Endometrial microvascular endothelial cells (primary cell): ENCODE measurements at regions not wholly inside any gene's neighbourhood (a gene's known extent, or its start where the extent isn't known, plus 50 kb on each side); places are given as distances from the start of the nearest gene placed in this dataset.
"Not testable (repeated sequence)": the region's sequence is repeated elsewhere in the genome, so short reads cannot be mapped to it uniquely, and the experiment has no call there.

Source experiments
- in situ Hi-C: cut with HindIII; loops from 2 replicates; pipeline ENCODE4 v1.10.0; 2017; ENCODE audit warnings: low sequenced_read_pairs, low pct_unique_long_range_greater_than_20kb; ENCODE audit errors: inconsistent ontology term

GRCh38 chr16:86836503-86837129 lies 258.3 kb downstream of the FOXL1 start:
- in situ Hi-C loops: no loop called here

GRCh38 chr16:86843812-86844211 lies 265.5 kb downstream of the FOXL1 start:
- in situ Hi-C loops: no loop called here

DNA sequence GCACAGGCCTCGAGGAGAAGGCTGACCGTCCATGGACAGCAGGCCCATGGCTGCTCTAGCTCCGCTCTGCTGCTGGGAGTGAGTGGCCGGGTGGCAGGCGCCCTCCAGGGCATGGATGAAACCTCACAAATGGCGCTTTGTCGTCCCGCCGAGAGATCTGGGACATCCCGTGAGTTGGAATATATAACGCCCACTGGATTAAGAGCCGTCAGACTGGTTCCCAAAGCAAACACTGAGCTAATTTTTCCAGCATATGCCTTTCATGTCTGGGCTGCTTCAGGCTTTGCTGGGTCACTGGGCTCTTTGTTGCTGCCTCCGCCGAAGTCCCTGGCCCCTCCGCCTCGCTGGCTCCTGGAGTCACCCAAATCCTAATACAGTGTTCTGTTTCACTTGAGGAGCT lies 266.3 kb downstream of the FOXL1 start:
- in situ Hi-C loops: no loop called here

DNA sequence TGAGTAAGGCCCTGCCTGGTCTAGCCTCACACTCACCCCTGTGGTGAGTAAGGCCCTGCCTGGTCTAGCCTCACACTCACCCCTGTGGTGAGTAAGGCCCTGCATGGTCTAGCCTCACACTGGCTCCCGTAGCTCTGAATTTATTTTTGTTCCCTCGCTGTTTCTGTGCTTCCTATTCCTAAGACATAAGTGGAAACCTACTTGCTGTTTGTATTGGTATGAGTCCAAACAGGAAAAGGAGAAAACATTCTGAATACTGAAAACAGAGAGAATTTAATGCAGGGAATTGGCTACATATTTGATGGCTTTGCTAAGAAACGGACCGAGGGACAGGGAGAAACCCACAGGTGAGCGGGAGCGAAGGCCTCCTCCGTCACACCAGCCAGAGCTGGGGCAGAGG lies 267.8 kb downstream of the FOXL1 start:
- in situ Hi-C loops: no loop called here

GRCh38 chr16:86848821-86849220 lies 270.5 kb downstream of the FOXL1 start:
- in situ Hi-C loops: no loop called here

GRCh38 chr16:86850670-86851069 lies 272.3 kb downstream of the FOXL1 start:
- in situ Hi-C loops: no loop called here

DNA sequence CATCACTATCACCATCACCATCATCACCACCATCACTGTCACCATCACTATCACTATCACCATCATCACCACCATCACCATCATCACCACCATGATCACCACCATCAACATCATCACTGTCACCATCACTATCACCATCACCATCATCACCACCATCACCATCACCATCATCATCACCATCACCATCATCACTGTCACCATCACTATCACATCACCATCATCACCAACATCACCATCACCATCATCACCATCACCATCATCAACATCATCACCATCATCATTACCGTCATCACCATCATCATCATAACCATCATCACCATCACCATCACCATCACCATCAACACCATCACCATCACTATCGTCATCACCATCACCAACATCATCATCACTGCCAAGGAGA lies 273.8 kb downstream of the FOXL1 start:
- in situ Hi-C loops: no loop called here

DNA sequence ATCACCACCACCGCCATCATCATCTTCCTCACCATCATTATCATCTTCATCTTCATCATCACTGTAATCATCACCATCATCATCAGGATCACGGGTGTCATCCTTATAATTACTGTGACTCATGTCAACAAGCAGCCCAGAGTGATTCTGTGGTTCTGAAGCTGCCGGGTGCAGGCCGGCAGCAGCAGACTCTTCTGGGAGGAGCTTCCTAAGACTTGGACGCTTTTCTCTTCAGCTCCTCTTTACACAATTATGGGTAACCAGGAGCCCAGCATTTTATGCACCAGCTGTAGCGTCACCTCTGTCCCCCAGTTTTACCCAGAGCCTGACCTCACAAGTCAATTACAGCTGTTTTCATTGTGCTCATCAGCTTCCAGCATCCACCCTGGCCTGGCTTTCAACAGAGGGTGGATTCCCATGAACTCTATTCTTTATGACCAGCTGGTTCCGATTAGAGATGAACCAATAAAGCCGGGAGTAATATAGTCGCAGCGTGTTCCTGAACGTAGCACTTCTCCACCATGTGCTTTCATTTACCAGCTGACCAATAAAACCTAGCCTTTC lies 275.8 kb downstream of the FOXL1 start:
- in situ Hi-C loops: no loop called here

- in situ Hi-C loops: no loop called here
Observed at GRCh38 chr16:86854626-86855294, 276.4 kb downstream of the FOXL1 start.

DNA sequence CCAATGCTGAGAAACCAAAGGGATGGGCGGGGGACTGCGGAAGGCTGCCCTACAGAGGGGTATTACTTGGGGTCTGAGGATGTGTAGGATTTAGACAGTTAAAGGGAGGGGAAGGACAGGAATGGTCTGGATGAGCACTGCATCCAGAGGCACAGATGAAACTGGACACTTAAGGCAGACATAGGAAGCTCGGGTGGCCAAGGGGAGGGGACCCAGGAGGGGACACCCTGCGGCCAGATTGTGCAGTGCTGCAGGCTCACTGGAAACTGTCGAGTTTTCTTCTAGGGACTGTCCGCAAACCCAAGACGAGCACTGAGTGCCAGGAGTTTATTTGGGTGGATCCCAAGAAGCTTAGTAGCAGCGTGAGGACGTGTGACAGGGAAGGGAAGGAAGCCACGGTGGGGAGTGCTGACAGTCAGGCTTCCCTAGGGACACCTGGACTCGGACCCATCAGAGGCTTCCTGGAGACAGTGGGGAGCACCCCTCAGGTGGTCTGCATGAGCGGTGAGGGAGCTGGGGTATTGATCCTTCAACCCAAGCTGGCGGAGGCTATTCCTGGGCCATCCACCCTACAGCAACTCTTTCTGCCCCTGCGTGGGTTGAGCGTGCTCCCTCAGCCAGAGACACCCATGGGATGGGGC lies 278.7 kb downstream of the FOXL1 start:
- in situ Hi-C loops: no loop called here

DNA sequence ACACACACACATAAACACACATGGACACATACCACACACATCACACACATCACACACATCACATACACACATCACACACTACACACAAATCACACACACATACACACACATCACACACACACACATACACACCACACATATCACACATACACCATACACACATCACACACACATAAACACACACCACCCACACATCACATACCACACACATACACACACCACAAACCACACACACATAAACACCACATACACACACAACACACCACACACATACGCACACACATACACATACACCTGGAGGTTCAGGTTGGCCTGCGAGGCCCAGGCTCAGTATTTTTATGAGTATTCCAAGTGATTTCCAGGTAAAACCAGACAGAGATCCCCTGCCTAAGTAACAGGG lies 279.5 kb downstream of the FOXL1 start:
- in situ Hi-C loops: no loop called here

DNA sequence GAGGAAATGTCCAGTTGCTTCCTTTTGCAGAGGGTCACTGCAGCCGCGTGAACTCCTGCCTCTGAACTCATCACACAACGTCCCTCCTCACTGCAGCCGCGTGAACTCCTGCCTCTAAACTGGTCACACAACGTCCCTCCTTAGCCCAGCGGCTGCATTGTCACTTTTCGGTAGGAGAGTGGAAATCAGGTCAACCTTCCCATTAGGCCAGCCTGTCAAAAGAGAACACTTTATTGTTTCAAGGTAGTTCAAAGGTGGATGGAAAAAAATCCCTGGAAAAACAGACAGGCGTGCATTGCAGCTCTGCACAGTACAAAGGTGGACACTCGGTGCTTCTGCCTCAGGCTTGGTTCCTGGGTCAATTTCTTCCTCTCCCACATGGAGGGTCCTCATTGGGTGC lies 280.2 kb downstream of the FOXL1 start:
- in situ Hi-C loops: no loop called here

- in situ Hi-C loops: not testable (repeated sequence)
Observed at GRCh38 chr16:86861270-86861858, 283.0 kb downstream of the FOXL1 start.

GRCh38 chr16:86862595-86863280 lies 284.4 kb downstream of the FOXL1 start:
- in situ Hi-C loops: no loop called here

- in situ Hi-C loops: no loop called here
Observed at GRCh38 chr16:86863609-86864008, 285.3 kb downstream of the FOXL1 start.

DNA sequence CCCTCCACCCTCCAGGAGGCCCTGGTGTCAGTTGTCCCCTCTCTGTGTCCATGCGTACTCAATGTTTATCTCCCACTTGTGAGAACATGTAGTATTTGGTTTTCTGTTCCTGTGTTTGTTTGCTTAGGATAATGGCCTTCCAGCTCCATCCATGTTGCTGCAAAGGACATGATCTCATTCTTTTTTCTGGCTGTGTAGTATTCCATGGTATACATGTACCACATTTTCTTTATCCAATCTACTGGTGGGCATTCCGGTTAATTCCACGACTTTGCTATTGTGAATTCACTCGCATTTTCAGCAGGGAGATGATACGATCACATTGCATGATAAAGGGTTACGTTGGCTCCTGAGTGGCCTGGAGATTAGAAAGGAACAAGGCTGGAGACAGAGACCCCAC lies 286.2 kb downstream of the FOXL1 start:
- in situ Hi-C loops: no loop called here

- in situ Hi-C loops: no loop called here
Observed at GRCh38 chr16:86865851-86866662, 287.7 kb downstream of the FOXL1 start.

DNA sequence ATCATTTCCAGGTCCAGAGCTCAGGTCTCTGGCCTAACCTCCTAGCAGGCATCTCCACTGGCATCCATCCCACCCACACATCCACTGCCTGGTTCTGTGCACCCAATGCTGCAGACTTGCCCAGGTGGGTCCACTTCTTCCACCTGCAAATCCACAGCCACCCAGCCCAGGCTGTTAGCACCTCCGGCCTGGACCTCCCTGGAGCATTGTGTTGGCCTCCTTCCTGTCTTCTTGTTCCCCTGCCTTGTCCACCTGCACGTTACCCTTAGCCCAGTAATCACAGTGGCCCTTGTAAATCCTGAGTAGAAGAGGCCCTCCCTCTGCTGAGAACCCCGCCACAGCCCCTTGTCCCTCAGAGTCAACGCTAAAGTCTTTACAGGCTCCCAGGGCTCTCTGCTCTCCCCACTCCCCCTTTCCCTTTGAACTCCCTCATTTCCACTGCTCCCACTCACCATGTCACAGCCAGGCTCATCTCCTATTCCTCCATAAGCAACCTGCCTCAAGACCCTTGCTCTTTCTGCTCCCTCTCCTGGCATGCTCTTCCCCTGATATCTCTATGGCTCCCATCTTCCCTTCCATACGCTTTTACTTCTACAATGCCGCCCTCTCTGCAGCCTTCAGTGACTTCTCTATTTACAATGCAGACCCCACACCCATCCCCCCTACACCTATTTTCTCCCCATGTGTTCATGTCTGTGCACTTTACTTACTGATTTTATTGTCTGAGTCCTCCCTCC lies 288.8 kb downstream of the FOXL1 start:
- in situ Hi-C loops: no loop called here
